Endometrium (tissue), 2 donors: ENCODE measurements at regions not wholly inside any gene's neighbourhood (a gene's known extent, or its start where the extent isn't known, plus 50 kb on each side); places are given as distances from the start of the nearest gene placed in this dataset.
"Not testable (repeated sequence)": the region's sequence is repeated elsewhere in the genome, so short reads cannot be mapped to it uniquely, and the experiment has no call there.

Experiments used
- FAIRE-seq: peaks from 2 replicates; lab custom pipeline; 2012; peaks lifted over from hg19 to GRCh38; lab: Jason Lieb, UNC
- donor health status: control.
- donor health status: control.

DNA sequence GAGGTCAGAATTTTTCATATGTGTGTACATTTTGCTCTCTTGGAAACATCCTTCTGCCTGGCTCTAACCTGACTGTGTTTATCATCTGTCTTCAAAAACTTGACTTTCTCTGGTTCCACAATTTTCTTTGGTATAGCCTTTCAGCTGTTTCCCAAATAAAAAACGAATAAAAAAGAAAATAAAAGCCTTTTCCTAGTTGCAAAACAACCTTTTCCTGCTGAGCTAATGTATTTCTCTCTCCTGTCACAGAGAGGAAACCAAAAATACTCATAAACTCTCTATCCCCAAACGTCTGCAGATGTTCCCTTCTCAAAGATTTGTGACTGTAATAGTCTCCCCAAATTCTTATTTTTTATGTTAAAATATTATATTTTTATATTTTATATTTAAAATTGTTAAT is 505.3 kb upstream of the SLC39A10 start:
- no peak for FAIRE-seq

DNA sequence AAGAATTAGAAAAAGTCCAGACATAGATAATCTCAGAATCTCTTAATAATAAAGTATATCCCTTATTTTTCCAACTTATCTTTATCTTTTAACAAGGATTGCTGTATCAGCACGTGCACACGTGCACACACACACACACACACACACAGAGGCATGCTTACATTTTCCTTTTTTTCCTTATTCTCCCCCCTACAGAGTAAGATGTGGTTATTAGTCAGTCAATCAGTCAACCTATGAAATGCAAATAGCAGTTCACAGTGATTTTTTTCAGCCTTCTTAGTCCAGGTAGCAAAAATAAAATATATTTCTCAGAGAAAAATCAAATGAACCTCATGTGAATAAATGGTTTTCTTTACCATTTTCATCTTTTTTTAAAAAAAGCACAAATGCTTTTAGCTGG is 506.2 kb upstream of the SLC39A10 start:
- FAIRE-seq: no peak

DNA sequence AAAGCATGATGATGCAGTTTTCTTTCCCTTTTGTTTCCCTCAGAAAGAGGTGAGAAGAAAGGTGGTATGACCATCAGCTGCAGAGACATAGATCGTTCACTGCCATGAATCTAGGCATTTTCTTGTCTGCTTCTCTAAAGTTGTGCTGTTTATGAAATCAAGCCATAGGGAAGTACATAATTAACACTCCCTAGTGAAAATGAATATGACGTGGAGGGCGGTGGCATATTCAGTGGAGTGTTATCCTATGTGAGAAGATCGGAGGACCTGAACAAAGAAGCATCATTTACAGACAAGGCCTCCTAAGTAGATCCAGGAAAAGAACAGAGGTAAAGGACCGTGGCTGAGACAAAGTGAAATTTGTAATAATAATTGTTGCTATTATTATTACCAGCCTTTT is 509.0 kb upstream of the SLC39A10 start:
- no peak for FAIRE-seq

DNA sequence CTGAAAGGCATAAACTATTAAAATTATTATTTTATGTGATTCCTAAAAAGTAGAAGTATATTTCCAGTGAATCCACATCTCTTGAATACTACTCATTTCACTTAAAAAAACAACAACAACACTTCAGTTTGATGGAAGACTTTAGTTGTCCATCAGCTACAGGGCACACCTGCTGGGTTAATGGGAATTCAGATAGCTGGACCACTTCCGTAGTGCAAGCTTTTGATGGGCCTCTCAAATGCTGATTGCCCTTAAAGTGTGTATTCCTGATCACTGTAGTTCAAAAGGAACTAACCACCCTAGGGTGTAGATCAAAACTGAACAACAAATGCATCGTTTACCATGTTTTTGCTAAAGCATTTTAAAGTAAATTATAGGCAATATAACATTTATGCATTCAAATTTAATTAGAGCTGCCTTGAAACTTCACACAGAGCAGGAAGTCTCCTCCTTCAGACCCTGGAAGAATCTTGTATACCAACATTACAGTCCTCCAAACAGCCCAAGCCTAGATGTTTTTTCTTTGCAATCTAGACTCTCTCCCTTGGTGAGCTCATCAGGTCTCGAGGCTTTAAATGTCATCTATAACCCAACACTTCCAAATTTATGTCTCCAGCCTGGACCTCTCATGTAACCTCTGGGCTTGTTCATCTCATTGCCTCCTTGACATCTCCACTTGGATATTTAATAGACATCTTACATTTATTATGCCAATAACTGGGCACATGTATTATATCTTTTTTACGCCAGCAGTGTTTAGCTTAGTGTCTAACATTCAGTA is 510.1 kb upstream of the SLC39A10 start:
- FAIRE-seq: no peak

DNA sequence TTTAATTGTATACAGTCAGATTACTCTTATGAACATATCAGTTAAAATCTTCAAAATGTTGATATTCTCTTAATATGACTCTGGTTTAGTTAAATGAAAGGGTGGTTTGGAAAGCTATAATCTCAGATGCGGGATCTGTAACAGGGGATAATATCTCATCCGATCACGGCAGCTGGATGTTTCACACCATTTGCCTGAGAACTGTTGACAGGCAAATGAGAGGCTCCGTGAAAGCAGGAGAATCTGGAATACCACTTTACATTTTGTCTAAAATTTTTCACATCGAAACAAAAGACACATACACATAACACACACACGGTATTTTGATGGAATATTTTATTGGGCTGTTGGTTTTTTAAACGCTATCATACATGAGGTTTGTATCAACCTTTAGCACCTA is 518.6 kb upstream of the SLC39A10 start:
- no peak for FAIRE-seq

DNA sequence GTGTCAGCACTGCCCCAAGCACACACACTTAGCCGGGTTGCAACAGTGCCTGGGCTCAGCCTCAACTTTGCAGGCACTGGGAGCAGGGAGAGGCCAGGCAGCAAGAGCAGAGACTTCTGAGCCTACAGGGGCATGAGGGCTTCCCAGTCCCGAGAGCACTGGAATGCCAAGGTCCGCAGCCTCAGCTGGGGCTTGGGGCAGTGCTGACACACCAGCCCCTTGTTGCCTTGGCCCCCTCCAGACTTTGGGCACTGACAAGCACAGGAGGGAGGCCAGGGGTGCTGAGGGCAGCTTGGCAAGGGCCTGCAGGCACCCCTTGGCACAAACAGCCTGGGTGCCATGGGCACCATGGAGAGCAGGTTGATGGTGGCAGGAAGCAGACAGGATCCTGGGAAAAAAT is 531.1 kb upstream of the SLC39A10 start:
- FAIRE-seq: not testable (repeated sequence)

DNA sequence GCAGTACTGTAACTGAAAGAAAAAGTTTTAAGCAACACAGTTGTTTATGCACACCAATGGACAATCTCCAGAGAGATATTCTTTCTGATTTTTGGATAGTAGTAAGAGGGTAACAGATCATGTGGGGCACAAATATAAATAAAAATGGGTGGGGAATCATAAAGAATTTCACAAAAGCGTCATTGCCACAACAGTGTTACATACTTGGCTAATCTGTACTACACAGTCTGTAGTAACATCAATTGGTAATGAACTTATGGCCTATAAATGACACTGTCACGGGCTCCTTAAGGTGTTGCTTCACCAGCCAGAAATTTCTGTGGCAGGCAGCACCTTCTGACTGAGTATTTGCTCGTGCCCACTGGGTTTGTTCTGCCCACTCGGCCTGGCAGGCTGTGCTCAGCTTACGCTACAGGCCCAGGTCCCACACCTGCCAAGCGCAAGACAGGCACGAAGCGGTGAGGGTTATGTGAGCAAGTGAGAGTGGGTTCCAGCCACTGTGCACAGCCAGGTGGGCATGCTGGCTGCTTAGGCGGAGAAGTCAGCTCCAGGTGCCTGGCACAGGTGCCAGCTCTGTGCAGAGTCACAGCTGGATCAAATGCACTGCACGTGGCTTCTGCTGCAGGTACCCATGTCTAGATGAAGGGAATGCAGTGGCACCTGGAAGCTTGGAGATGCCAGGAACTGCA is 532.5 kb upstream of the SLC39A10 start:
- no peak for FAIRE-seq

DNA sequence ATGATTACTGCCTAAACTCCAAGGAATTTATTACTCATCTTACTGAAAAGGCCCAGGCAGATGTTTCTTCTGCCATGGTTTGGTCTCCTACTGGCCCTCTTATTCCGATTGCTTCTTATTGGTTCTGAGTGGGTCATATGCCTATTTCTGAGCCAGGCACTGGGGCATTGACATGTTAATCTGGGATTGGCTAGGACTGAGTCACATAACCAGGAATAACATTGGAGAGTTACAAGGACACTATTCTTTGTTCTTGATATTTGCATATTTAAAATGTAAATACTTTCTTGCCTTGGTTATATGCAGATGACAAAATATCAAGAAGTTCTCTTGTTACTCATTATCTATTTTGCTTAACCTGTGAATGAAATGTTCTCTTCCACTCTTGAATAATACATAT is 534.4 kb upstream of the SLC39A10 start:
- FAIRE-seq: no peak

DNA sequence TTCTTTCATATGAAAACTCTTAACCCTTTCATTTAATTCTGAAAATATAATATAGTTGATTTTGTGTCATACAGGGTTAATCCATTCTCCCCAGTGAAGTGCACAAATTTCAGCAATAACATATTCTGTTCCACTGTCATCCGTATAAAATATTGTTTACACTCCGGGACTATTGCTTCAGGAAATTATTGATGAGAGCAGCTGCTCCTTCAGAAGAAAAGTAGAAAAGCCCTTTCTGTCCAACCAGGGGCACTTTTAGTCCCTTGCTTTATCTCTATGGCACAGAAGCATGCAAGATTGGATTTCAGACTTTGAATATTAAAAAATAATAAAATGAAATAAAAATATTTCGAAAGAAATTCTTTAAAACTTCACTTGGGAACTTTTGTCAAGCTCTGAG is 535.7 kb upstream of the SLC39A10 start:
- FAIRE-seq: no peak

DNA sequence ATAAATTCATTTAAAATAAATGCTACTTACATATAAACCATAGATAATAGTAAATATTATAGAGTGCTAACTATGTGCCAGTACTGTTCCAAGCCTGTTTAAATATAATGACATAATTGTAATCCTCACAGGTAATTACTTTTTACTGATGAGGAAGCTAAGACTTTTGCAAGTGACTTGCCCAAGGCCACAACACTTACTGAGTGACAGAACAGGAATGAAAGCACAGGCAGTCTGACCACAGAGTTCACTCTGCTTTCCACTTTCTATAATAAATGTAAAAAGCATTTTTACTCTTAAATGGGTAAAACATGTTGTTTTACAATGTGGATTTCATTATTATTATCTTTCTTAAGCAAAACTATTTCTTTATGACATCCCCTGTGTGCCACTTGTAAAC is 537.8 kb upstream of the SLC39A10 start:
- FAIRE-seq: no peak

DNA sequence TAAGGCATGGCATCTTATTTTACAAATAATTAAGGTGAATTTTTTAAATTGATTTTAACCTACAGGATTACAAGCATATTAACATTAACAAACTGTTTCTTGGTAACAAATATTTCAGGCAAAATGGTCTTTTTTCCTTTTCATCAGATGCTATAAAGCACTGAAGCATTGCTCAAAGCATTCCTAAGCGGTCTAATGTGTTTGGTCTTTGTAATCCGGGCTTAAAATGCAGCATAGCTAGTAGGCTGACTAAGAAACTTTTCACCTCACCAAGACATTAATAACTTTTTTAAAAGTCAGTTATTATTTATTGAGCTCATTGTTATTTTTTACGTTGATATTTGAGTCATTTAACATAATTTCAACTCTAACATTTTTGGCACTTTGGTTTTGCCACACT is 538.8 kb upstream of the SLC39A10 start:
- FAIRE-seq: no peak

DNA sequence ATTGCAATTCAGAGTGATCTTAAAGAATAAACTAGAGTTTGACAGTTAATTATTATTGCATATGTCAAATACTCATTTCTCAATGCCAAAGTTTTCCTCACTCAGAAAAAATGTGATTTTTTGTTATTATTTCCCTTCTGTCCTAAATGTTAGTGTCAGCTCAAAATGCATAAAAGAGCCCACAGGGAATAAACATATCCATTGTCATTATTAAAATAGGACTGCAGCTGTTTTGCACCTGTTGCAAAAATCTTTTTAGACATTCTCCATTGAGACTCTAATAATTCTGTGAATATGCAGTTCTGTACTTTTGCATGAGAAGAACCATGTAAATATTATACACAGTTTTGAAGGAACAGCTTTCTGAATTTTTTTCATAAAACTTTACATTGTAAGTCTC is 540.0 kb upstream of the SLC39A10 start:
- no peak for FAIRE-seq

DNA sequence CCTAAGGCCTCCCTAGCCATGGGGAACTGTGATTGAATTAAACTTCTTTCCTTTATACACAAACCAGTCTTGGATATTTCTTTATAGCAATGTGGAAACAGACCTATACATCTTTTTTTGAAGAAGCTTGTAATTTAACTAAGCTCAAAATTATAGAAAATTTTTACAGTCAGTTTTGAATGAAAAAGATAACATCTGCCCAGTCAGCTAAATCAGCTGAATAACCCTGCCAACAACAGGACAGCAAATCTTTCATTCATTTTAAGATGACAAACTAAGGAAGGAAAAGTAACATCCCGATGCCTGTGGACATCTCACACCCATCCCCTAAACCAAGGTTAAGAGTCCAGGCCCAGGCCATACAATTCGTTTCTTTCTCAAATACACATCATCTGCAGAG is 541.3 kb upstream of the SLC39A10 start:
- no peak for FAIRE-seq

DNA sequence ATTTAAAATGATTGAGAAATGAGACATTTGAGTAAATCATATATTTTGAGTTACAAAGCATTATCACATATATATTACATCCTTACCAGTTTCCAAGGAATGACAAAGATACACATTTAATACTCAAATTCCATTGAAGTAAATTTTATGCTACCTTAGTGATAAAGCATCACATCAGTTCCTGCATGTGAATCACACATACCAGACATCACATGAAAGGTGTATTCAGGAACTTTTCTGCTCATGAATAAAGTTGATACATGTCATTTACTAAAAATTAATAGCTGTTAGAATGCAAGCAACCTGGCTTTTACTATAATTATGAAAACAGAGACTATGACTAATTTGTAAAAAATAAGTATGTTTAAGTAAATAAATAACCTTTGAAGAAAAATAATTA is 548.8 kb upstream of the SLC39A10 start:
- FAIRE-seq: no peak

DNA sequence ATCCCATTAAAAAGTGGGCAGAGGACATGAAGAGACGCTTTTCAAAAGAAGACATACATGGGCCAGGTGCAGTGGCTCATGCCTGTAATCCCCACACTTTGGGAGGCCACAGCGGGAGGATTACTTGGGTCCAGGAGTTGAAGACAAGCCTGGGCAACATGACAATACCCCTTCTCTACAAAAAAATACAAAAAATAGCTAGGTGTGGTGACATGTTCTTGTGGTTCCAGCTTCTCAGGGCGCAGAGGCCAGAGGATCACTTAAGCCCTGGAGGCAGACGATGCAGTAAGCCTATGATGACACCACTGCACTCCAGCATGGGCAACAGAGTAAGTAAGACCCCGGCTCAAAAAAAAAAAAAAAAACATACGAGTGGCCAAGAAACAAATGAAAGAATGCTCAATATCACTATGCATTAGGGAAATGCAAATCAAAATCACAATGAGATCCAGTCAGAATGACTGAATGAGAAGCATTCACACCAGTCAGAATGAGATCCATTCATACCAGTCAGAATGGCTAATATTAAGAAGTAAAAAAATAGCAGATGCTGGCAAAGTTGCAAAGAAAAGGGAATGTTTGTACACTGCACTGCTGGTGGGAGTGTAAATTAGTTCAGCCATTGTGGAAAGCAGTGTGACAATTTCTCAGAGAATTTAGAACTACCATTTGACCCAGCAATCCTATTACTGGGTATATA is 550.2 kb upstream of the SLC39A10 start:
- FAIRE-seq: no peak

DNA sequence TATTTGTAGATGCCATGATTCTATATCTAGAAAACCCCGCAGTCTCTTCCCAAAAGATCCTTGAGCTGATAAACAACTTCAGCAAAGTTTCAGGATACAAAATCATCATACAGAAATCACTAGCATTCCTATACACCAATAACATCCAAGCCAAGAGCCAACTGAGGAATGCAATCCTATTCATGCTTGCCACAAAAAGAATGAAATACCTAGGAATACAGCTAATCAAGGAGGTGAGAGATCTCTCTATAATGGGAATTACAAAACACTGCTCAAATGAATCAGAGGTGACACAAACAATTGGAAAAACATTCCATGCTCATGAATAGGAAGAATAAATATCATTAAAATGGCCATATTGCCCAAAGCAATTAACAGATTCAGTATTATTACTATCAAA is 551.4 kb upstream of the SLC39A10 start:
- FAIRE-seq: no peak

DNA sequence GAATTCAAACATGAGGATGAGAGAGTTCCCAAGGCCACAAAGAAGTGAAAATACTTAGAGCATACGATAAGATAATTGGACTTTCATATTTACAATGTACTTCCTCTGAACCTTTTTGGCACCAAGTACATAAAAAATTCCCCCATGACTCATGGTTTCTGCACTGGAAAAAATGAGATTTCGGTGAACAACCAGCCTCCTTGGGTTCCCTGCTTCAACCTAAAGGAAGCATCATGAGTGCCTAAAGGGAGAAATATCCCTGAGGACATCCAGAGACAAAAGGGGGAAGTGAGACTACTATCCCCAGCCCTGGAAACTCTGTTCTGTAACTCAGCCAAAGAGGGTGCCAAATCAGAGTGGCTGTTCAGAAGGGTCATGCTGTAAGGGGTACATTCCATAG is 562.7 kb upstream of the SLC39A10 start:
- FAIRE-seq: no peak

DNA sequence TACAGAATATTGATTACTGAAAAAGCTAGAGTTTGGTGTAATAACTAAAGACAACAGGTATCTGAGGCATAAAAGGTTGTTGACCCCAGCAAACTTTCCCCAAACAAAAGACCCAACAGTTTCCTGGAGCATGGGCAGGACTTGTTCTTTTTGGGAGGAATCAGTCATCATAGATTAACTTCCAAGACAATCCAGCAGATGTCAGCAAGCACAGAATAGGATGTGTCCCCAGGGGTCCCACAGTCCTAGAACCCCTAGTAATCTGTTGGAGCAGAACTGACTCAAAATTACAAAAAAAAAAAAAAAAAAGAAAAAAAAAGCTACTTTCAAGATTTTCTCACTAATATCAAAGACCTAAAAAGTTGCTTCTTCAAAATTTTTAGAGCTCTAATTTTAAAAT is 564.7 kb upstream of the SLC39A10 start:
- FAIRE-seq: no peak

DNA sequence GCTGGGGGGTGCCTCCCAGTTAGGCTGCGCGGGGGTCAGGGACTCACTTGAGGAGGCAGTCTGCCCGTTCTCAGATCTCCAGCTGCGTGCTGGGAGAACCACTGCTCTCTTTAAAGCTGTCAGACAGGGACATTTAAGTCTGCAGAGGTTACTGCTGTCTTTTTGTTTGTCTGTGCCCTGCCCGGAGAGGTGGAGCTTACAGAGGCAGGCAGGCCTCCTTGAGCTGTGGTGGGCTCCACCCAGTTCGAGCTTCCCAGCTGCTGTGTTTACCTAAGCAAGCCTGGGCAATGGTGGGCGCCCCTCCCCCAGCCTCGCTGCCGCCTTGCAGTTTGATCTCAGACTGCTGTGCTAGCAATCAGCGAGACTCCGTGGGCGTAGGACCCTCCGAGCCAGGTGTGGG is 584.2 kb upstream of the SLC39A10 start:
- FAIRE-seq: not testable (repeated sequence)

DNA sequence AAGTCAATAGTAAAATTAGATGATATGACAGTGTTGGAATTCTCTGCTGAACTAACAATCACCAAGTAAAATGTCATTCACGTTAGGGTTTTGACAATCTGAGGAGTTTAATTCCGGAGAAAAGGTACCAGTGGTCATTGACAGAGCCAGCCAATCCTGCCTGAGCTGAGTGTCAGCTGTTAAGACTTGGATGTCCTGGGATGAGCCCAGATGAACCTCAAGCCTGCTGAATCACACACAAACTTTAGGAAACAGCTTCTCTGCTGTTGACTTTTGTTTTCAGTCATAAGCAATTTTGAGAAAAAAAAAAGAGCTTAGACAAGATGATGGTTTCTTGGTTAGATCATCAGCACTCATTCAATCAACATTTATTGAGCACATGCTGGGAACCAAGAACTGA is 600.0 kb upstream of the SLC39A10 start:
- no peak for FAIRE-seq

DNA sequence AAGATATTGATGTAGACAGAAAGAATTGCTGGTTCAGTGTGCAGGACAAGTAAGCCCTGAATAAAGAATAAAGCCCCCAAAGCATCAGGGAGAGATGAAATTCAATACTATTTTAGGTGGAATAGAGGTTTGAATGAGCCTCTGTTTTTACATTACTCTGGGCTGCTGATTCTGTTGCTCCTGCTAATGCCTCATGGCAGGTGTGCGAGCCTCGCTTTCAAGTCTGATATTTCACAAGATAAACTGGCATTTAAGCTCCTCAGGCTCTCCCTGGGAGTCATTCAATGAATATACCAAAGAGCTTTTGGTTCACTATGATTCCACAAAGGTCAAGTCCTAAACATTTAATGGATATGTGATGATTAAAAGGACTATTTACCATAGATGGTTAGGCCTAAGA is 601.0 kb upstream of the SLC39A10 start:
- FAIRE-seq: no peak

DNA sequence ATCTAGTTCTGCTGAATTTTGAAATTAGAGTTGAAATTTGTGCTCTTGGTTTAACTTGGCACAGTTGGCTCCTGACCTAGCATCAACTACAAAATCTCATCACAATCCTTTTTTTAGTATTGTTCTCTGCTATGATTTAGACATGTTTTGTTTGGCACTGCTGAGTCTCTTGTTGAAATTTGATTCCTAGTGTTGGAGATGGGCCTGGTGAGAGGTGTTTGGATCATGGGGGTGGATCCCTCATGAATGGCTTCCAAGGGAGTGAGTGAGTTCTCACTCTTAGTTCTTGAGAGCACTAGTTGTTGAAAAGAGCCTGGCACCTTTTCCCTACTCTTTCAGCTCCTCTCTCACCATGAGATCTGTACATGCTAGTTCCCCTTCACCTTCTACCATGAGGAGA is 605.6 kb upstream of the SLC39A10 start:
- no peak for FAIRE-seq

DNA sequence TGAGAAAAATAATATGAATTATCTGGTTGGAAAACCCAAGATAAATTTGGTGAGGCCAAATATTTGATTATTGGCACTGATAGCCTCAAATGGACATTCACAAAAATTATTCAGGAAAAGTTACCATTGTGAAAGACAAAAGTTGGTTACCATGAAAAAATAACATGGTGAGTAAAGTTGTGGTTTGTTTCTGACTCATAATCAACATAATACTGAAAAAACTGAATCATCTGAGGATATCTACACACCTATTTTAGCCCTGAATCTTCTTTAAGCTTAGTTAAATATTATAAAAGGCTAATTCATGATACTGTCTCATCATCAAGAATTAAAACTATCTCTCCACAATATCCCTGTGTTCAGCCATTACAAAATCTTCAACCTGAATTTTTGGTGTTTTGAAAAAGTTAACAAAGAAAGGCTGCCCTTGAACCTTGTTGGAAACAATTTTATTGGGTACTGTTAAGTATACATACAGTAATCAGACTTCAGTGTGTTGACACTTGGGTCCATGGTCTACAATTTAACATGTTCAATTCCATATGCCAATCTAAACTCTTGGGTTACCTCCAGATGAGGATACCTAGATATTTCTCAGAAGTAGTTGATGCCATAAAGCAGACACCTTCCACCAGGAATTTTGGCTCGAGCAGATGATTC is 607.5 kb upstream of the SLC39A10 start:
- no peak for FAIRE-seq
